Right lobe of liver (tissue), 4 donors: ENCODE measurements at regions not wholly inside any gene's neighbourhood (a gene's known extent, or its start where the extent isn't known, plus 50 kb on each side); places are given as distances from the start of the nearest gene placed in this dataset.

ENCODE experiments used
- CTCF ChIP-seq, 4 donors: fragments of 200-600 bp in 3 of 4; fragments of 450-650 bp in 1 of 4; IDR thresholded peaks; one replicate each; pipeline versions ENCODE4 v1.5.1 to v1.8.0; 2016 to 2022; ENCODE audit warnings: antibody characterized with exemption in 4 of 4, mild to moderate bottlenecking in 2 of 4
- POLR2A ChIP-seq: fragments of 450-650 bp; IDR thresholded peaks from one replicate; pipeline ENCODE4 v1.6.1; 2017; ENCODE audit warnings: antibody characterized with exemption, mild to moderate bottlenecking
- donor health status: DM: no; HTN: no; CAD: no.
- donor health status: DM: no; HTN: no; CAD: no.
- donor health status: DM: no; HTN: yes; CAD: no.

GRCh38 chr16:65453646-65454045 is 331.8 kb upstream of the CDH11 start:
- no peak for TF ChIP-seq CTCF (IDR thresholded peaks at IDR 0.05)
- no peak for TF ChIP-seq POLR2A
